Spleen (tissue), 11 donors: ENCODE measurements at regions not wholly inside any gene's neighbourhood (a gene's known extent, or its start where the extent isn't known, plus 50 kb on each side); places are given as distances from the start of the nearest gene placed in this dataset.

Experiments
- DNase-seq: peaks from one replicate; pipeline ENCODE4 v3.0.0-alpha.2; 2020
- H3K27ac ChIP-seq, 8 donors: fragments of 200-600 bp; sonication (generic) in 7 of 8; 1 replicate in 4 of 8; 2 replicates in 4 of 8; pipeline versions ENCODE4 v1.5.0 to v1.8.0; 2016 to 2021; ENCODE audit warnings: inconsistent platforms in 4 of 8, mild to moderate bottlenecking in 4 of 8, moderate library complexity in 1 of 8
- H3K27me3 ChIP-seq, 7 donors: fragments of 200-600 bp; sonication (generic) in 6 of 7; replicated peaks in 1 of 7; 1 replicate in 4 of 7; 2 replicates in 3 of 7; pipeline versions ENCODE4 v1.5.0 to v1.8.0; 2016 to 2021; ENCODE audit warnings: inconsistent platforms in 3 of 7, mild to moderate bottlenecking in 1 of 7
- H3K36me3 ChIP-seq, 6 donors: fragments of 200-600 bp; sonication (generic) in 5 of 6; 1 replicate in 4 of 6; 2 replicates in 2 of 6; pipeline versions ENCODE4 v1.5.0 to v1.8.0; 2016 to 2021; ENCODE audit warnings: inconsistent platforms in 2 of 6
- H3K4me1 ChIP-seq, 6 donors: fragments of 200-600 bp; sonication (generic) in 5 of 6; 1 replicate in 3 of 6; 2 replicates in 3 of 6; pipeline versions ENCODE4 v1.5.0 to v1.8.0; 2016 to 2021; ENCODE audit warnings: inconsistent platforms in 3 of 6
- H3K4me3 ChIP-seq, 8 donors: fragments of 200-600 bp; sonication (generic) in 7 of 8; 1 replicate in 4 of 8; 2 replicates in 4 of 8; pipeline versions ENCODE4 v1.5.0 to v1.8.0; 2016 to 2021; ENCODE audit warnings: inconsistent platforms in 4 of 8, mild to moderate bottlenecking in 4 of 8, moderate library complexity in 2 of 8
- H3K9me3 ChIP-seq, 8 donors: fragments of 200-600 bp; sonication (generic) in 7 of 8; 1 replicate in 4 of 8; 2 replicates in 4 of 8; pipeline versions ENCODE4 v1.5.0 to v1.8.0; 2016 to 2021; ENCODE audit warnings: inconsistent platforms in 4 of 8
- POLR2A ChIP-seq, 3 donors: fragments of 450-650 bp; IDR thresholded peaks; one replicate each; pipeline ENCODE4 v1.5.1; 2017; ENCODE audit warnings: antibody characterized with exemption in 3 of 3, mild to moderate bottlenecking in 1 of 3
- POLR2AphosphoS5 ChIP-seq, 3 donors: sonication (generic); formaldehyde crosslinking; IDR thresholded peaks; one replicate each; pipeline ENCODE4 v1.5.1; 2017; ENCODE audit warnings: antibody characterized with exemption in 3 of 3
- WGBS, 5 donors: extraction: QIAGEN DNeasy Blood & Tissue Kit in 3 of 5; methylation state at CpG; one replicate each; pipeline versions ENCODE4 v1.1.5 to v1.1.7; 2013 to 2018; 5-methylcytosine and 5-hydroxymethylcytosine counted together
- intact Hi-C: fragments of 100-400 bp; cut with DNase I; formaldehyde crosslinking; loops from one replicate; pipeline ENCODE4 v1.15.0; 2023; ENCODE audit warnings: low total_unique reads
- TF ChIP-seq, protein P1 (sequence below), 11 experiments: fragments of 200-600 bp in 7 of 11; fragments of 450-650 bp in 4 of 11; sonication (generic) in 4 of 11; IDR thresholded peaks in 8 of 11; conservative IDR thresholded peaks in 3 of 11; 1 replicate in 7 of 11; 2 replicates in 4 of 11; pipeline versions ENCODE4 v1.4.0 to v1.8.0; 2016 to 2021; ENCODE audit warnings: antibody characterized with exemption in 11 of 11, inconsistent platforms in 4 of 11, mild to moderate bottlenecking in 1 of 11
- donor health status: healthy with polysubstance abuse.
- donor health status: DM: no; HTN: no; CAD: no; lungs with moderate emphysema.
- donor health status: DM: no; HTN: no; CAD: no.
- donor health status: Bipolar disorder and iron deficiency.
- donor health status: healthy.
- donor health status: DM: no; HTN: no; CAD: no.
- donor health status: DM: yes; HTN: yes; CAD: no.

DNA sequence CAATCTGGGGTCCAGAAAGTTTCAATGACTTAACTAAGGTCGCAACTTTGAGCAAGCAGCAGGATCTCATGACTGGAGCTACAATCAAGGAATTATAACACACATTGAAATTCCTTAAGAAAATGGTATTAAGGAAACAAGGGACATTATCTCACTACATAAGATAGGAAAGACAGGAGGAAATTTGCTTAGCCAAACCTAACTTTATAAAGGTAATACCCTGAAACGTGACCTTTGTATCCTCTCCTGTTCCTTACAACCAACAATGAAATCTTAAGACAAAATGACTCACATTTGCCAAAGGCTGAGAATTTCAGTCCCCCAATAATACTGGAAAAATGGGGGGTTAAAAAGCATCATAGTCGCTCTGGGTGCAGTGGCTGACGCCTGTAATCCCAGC, 218.9 kb upstream of the LYZL1 start:
- Histone ChIP-seq H3K27ac (no peak overlapping the region), H3K4me3 (no peak overlapping the region), H3K27me3 (peaks cover 0 to 6% (median 0%) of the 10 kb centered on the region in 7 donors), H3K9me3 (no peaks in the 10 kb centered on the region), H3K36me3 (no peaks in the 10 kb centered on the region), H3K4me1 (no peaks in the 10 kb centered on the region)
- WGBS, 5 donors: 73 to 86% (median 85%) methylated on average over 4 of the region's 4 CpGs
- intact Hi-C loops: no loop called here
- DNase-seq: no peak
- TF ChIP-seq POLR2AphosphoS5 (IDR thresholded peaks at IDR 0.05) (no peak), POLR2A (IDR thresholded peaks at IDR 0.05) (no peak)
- TF ChIP-seq, protein P1, sequence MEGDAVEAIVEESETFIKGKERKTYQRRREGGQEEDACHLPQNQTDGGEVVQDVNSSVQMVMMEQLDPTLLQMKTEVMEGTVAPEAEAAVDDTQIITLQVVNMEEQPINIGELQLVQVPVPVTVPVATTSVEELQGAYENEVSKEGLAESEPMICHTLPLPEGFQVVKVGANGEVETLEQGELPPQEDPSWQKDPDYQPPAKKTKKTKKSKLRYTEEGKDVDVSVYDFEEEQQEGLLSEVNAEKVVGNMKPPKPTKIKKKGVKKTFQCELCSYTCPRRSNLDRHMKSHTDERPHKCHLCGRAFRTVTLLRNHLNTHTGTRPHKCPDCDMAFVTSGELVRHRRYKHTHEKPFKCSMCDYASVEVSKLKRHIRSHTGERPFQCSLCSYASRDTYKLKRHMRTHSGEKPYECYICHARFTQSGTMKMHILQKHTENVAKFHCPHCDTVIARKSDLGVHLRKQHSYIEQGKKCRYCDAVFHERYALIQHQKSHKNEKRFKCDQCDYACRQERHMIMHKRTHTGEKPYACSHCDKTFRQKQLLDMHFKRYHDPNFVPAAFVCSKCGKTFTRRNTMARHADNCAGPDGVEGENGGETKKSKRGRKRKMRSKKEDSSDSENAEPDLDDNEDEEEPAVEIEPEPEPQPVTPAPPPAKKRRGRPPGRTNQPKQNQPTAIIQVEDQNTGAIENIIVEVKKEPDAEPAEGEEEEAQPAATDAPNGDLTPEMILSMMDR (IDR thresholded peaks at IDR 0.05 in 8 of 11, conservative IDR thresholded peaks at IDR 0.05 in 3 of 11): no peak

DNA sequence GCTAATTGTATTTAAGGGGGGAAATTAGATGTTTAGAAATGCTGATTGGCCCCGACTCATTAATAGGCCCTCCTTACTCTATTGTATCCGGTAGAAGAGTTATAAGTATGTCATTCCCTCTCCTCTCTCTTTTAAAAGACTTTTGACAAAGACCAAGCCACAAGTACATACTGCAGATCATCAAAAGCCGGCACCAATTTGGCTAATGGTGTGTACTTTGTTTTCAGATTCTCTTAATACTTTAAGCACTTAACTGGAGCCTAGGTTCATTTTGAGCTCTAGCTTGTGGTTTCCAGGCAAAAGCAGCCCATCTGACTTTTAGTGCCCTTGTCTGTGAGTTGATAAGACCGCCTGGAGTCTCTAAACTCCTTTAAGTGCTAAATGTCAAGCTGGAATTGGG, 210.0 kb upstream of the LYZL1 start:
- DNase-seq: no peak
- Histone ChIP-seq H3K4me3 (no peak overlapping the region), H3K9me3 (no peaks in the 10 kb centered on the region), H3K27ac (no peak overlapping the region), H3K36me3 (no peaks in the 10 kb centered on the region), H3K27me3 (no peaks in the 10 kb centered on the region), H3K4me1 (no peaks in the 10 kb centered on the region)
- TF ChIP-seq, protein P1 (IDR thresholded peaks at IDR 0.05 in 8 of 11, conservative IDR thresholded peaks at IDR 0.05 in 3 of 11): no peak
- WGBS, 5 donors: 61 to 76% (median 73%) methylated on average over 4 of the region's 4 CpGs
- intact Hi-C loops: no loop called here

DNA sequence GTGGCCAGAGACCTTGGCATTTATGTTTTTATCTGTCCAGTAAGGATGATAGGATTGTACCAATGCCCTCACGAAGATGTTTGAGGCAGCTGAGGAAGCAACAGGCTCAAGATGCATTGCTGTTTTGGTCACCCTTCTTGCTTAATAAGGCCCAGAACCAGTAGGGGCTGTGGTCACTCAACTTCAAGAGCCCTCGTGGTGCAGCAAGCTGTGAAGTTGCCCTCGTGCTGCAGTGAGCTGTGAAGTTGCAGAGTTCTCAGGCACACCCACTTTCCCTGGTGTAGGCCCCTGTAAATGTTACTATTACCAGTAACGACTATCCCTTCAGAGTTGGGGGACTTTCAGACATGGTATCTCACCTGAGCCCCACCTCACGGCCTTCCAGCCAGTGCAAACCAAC, 207.6 kb upstream of the LYZL1 start:
- Histone ChIP-seq H3K36me3 (no peaks in the 10 kb centered on the region), H3K9me3 (no peaks in the 10 kb centered on the region), H3K27me3 (no peaks in the 10 kb centered on the region), H3K4me3 (no peak overlapping the region), H3K4me1 (no peaks in the 10 kb centered on the region), H3K27ac (no peak overlapping the region)
- no peak for DNase-seq
- intact Hi-C loops: no loop called here
- WGBS, 5 donors: 72 to 88% (median 80%) methylated on average over 1 to 5 of the region's 5 CpGs
- TF ChIP-seq, protein P1 (IDR thresholded peaks at IDR 0.05 in 8 of 11, conservative IDR thresholded peaks at IDR 0.05 in 3 of 11): no peak
- TF ChIP-seq POLR2AphosphoS5 (IDR thresholded peaks at IDR 0.05) (no peak), POLR2A (IDR thresholded peaks at IDR 0.05) (no peak)

DNA sequence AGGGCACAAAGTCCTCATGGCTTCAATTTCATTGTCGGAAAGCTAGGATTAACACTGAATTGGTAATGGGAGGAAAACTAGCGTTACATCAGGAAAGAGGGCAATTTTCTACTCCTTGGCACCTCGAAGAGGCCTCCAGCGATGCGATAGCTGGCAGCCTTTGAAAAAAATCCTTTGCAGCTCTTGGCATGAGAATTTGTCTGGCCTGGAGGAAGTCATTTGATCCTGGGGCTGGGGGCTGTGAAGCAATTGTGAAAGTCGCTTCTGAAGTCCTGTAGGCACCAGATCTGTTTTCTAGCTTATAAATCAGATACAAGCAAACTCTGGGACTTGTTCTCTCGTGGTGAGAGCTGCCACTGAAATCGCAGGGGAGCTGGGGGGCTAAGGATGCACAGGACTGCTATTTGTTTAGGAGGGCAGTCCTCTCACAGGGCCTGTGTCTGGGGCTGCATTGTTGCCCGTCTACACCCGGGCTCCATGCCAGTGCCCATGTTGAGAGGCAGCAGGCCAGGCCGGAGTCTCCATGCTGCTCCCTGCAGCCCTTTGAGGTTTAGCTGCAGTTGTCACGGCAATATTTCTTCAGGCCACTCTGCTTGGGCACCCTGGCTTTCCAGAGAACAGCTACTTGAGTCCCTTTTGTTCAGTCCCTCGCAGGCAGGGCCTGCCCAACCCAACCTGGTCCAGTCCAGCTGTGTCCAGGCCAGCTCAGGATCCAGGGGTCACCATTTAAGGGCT, 206.8 kb upstream of the LYZL1 start:
- Histone ChIP-seq H3K9me3 (no peaks in the 10 kb centered on the region), H3K27ac (no peak overlapping the region), H3K36me3 (no peaks in the 10 kb centered on the region), H3K4me1 (no peaks in the 10 kb centered on the region), H3K27me3 (no peaks in the 10 kb centered on the region), H3K4me3 (no peak overlapping the region)
- intact Hi-C loops: no loop called here
- DNase-seq: no peak
- TF ChIP-seq POLR2AphosphoS5 (IDR thresholded peaks at IDR 0.05) (no peak), POLR2A (IDR thresholded peaks at IDR 0.05) (no peak)
- TF ChIP-seq, protein P1 (IDR thresholded peaks at IDR 0.05 in 8 of 11, conservative IDR thresholded peaks at IDR 0.05 in 3 of 11): no peak
- WGBS, 5 donors: 81 to 92% (median 86%) methylated on average over 8 to 13 of the region's 13 CpGs
